Heart left ventricle (tissue), 16 donors: ENCODE measurements at regions not wholly inside any gene's neighbourhood (a gene's known extent, or its start where the extent isn't known, plus 50 kb on each side); places are given as distances from the start of the nearest gene placed in this dataset.

Experiments
- ATAC-seq, 4 donors: fragments of 200-7000 bp; cut with Tn5 transposase; one replicate each; pipeline ENCODE4 v1.9.1; 2020 to 2022; ENCODE audit warnings: moderate library complexity in 4 of 4, mild to moderate bottlenecking in 3 of 4, moderate number of reproducible peaks in 1 of 4
- DNase-seq, 5 donors: peaks; one replicate each; pipeline ENCODE4 v3.0.0-alpha.2; 2020
- H3K27ac ChIP-seq, 12 donors: fragments of 200-600 bp; sonication (generic) in 4 of 12; one replicate each; pipeline versions ENCODE4 v1.5.0 to v1.8.0; 2016 to 2022; ENCODE audit warnings: mild to moderate bottlenecking in 2 of 12
- H3K27me3 ChIP-seq, 9 donors: fragments of 200-600 bp; sonication (generic) in 2 of 9; one replicate each; pipeline versions ENCODE4 v1.5.1 to v1.8.0; 2016 to 2022; ENCODE audit warnings: mild to moderate bottlenecking in 3 of 9
- H3K36me3 ChIP-seq, 9 donors: fragments of 200-600 bp; sonication (generic) in 2 of 9; one replicate each; pipeline versions ENCODE4 v1.5.0 to v1.8.0; 2018 to 2022; ENCODE audit warnings: mild to moderate bottlenecking in 2 of 9
- H3K4me1 ChIP-seq, 12 donors: fragments of 200-600 bp; sonication (generic) in 4 of 12; one replicate each; pipeline versions ENCODE4 v1.5.0 to v1.8.0; 2016 to 2022; ENCODE audit warnings: mild to moderate bottlenecking in 3 of 12
- H3K4me3 ChIP-seq, 12 donors: fragments of 200-600 bp; sonication (generic) in 4 of 12; one replicate each; pipeline versions ENCODE4 v1.5.0 to v1.8.0; 2017 to 2022; ENCODE audit warnings: mild to moderate bottlenecking in 9 of 12, moderate library complexity in 4 of 12
- H3K9me3 ChIP-seq, 12 donors: fragments of 200-600 bp; sonication (generic) in 4 of 12; one replicate each; pipeline versions ENCODE4 v1.5.0 to v1.8.0; 2016 to 2022; ENCODE audit warnings: mild to moderate bottlenecking in 1 of 12
- POLR2A ChIP-seq, 2 donors: fragments of 450-650 bp; IDR thresholded peaks; one replicate each; pipeline ENCODE4 v1.6.1; 2017; ENCODE audit warnings: antibody characterized with exemption in 2 of 2, mild to moderate bottlenecking in 2 of 2, moderate library complexity in 2 of 2
- WGBS, 4 donors: extraction: QIAGEN DNeasy Blood & Tissue Kit in 2 of 4; methylation state at CpG; one replicate each; pipeline versions ENCODE4 v1.1.5 to v1.1.7; 2013 to 2018; 5-methylcytosine and 5-hydroxymethylcytosine counted together
- intact Hi-C, 10 donors: fragments of 100-400 bp; cut with DNase I; formaldehyde crosslinking; loops; one replicate each; pipeline versions ENCODE4 v1.11.1 to v1.14.2; 2022
- TF ChIP-seq, protein P1 (sequence below), 12 donors: fragments of 200-600 bp; sonication (generic) in 4 of 12; IDR thresholded peaks; one replicate each; pipeline versions ENCODE4 v1.5.0 to v1.8.0; 2018 to 2022; ENCODE audit warnings: antibody characterized with exemption in 12 of 12, mild to moderate bottlenecking in 5 of 12
- donor health status: ischemic (EF 13 %, LVEDD 7.1; RV severe dilation, severe dysfunction).
- donor health status: healthy with polysubstance abuse.
- donor health status: DM: no; HTN: yes; CAD: no.
- donor health status: DM: no; HTN: no; CAD: no.
- donor health status: ischemic (EF 25% LVEDD 6.9; RV normal size, moderate dysfunction).
- donor health status: ischemic (EF 25% LVEDD 5.7; RV mildly dilated, moderate dysfunction).
- donor health status: healthy.
- donor health status: DM: yes; HTN: yes; CAD: no.
- donor health status: ischemic (EF 35%, LVEDD 5.7; RV mildly dilated, moderate dysfunction).
- donor health status: nonischemic (EF 11% LVEDD 7.7; RV severe dilation, severe dysfunction).
- donor health status: DM: yes; HTN: yes; CAD: no.
- donor health status: PGD.
- donor health status: ischemic (EF 29% LVEDD 5.4; RV normal size, mild dysfunction).
- donor health status: nonischemic (EF 23%, LVEDD 6.1; RV moderate dilation, normal function).

DNA sequence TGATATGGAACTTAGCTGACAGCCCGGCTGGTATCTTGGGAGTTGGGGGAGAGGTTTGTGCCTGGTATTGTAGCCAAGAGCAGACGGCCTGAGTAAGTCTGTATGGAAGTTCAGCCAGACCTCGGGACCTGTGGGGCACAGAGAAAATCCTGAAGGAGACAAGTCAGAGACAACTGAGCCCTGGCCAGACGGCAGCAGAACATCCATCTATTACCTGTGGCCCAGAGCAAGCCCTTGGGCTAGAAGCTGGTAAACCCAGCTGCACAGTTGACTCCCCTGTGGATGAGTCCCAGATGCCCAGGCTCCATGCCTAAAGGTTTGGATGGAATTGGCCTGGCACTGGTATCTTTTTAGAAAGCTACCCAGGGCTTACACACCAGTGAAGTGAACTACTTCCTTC, 70.4 kb upstream of the DLG1 start:
- Histone ChIP-seq H3K27ac (no peak overlapping the region), H3K4me1 (peaks cover 0 to 19% (median 2%) of the 10 kb centered on the region in 12 donors), H3K36me3 (no peaks in the 10 kb centered on the region), H3K27me3 (no peaks in the 10 kb centered on the region), H3K4me3 (no peak overlapping the region), H3K9me3 (no peaks in the 10 kb centered on the region)
- no peak for TF ChIP-seq POLR2A (IDR thresholded peaks at IDR 0.05)
- TF ChIP-seq, protein P1, sequence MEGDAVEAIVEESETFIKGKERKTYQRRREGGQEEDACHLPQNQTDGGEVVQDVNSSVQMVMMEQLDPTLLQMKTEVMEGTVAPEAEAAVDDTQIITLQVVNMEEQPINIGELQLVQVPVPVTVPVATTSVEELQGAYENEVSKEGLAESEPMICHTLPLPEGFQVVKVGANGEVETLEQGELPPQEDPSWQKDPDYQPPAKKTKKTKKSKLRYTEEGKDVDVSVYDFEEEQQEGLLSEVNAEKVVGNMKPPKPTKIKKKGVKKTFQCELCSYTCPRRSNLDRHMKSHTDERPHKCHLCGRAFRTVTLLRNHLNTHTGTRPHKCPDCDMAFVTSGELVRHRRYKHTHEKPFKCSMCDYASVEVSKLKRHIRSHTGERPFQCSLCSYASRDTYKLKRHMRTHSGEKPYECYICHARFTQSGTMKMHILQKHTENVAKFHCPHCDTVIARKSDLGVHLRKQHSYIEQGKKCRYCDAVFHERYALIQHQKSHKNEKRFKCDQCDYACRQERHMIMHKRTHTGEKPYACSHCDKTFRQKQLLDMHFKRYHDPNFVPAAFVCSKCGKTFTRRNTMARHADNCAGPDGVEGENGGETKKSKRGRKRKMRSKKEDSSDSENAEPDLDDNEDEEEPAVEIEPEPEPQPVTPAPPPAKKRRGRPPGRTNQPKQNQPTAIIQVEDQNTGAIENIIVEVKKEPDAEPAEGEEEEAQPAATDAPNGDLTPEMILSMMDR (IDR thresholded peaks at IDR 0.05): no peak
- intact Hi-C loops: no loop called here
- WGBS, 4 donors: 84 to 91% (median 90%) methylated on average over 3 to 4 of the region's 4 CpGs
- DNase-seq: no peak
- no peak for ATAC-seq

DNA sequence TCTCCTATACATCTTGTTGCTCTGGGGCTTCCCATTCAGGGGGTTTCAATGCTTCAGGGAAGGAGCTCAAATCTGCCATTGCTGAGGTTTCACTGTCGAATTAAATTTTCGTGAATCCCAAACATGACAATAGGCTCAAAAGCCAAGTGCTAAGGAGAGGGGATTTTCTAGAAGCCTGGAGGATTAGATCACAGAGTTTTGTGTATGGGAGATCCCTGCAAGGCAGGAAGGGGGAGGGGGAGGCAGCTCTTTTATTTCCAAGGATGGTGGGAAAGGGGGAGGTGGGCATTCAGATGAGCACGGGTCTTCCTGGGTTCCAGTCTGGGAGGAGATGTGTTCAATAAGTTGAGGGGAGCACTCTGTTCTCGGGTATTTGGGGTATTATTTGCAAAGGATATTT, 69.9 kb upstream of the DLG1 start:
- DNase-seq: no peak
- WGBS, 4 donors: 65 to 73% (median 71%) methylated on average over 4 of the region's 4 CpGs
- peaks cover 0 to 19% (median 2%) of the 10 kb centered on the region in 12 donors for H3K4me1 ChIP-seq

GRCh38 chr3:197367081-197367780, 68.8 kb upstream of the DLG1 start:
- TF ChIP-seq, protein P1 (IDR thresholded peaks at IDR 0.05): no peak
- Histone ChIP-seq H3K4me3 (no peak overlapping the region), H3K27me3 (no peaks in the 10 kb centered on the region), H3K9me3 (no peaks in the 10 kb centered on the region), H3K27ac (no peak overlapping the region), H3K36me3 (no peaks in the 10 kb centered on the region), H3K4me1 (peaks cover 0 to 19% (median 2%) of the 10 kb centered on the region in 12 donors)
- ATAC-seq (no peak), DNase-seq (no peak)
- intact Hi-C loops: no loop called here
- WGBS, 4 donors: 77 to 83% (median 80%) methylated on average over 11 to 13 of the region's 13 CpGs

More for the DNA sequence above, 69.9 kb upstream of the DLG1 start:
- H3K27me3 ChIP-seq: no peaks in the 10 kb centered on the region
- H3K4me3 ChIP-seq: no peak overlapping the region
- intact Hi-C loops: no loop called here
- no peak overlapping the region for H3K27ac ChIP-seq
- H3K36me3 ChIP-seq: no peaks in the 10 kb centered on the region
- no peaks in the 10 kb centered on the region for H3K9me3 ChIP-seq
- TF ChIP-seq POLR2A (IDR thresholded peaks at IDR 0.05): no peak
- TF ChIP-seq, protein P1 (IDR thresholded peaks at IDR 0.05): no peak
- ATAC-seq: no peak

GRCh38 chr3:197366301-197367044, 68.1 kb upstream of the DLG1 start:
- no peak for DNase-seq
- ATAC-seq: peak in 1 of 4 donors; percentile 29
- no peak overlapping the region for H3K27ac ChIP-seq
- no peaks in the 10 kb centered on the region for H3K27me3 ChIP-seq
- H3K4me3 ChIP-seq: no peak overlapping the region
- peaks cover 0 to 19% (median 2%) of the 10 kb centered on the region in 12 donors for H3K4me1 ChIP-seq
- H3K9me3 ChIP-seq: no peaks in the 10 kb centered on the region
- no peaks in the 10 kb centered on the region for H3K36me3 ChIP-seq
- TF ChIP-seq POLR2A (IDR thresholded peaks at IDR 0.05): no peak
- TF ChIP-seq, protein P1 (IDR thresholded peaks at IDR 0.05): no peak
- 80 to 85% (median 82%) methylated on average over 13 of the region's 13 CpGs for WGBS, 4 donors
- intact Hi-C loops: no loop called here
